HT1080 (cell line): ENCODE measurements at regions not wholly inside any gene's neighbourhood (a gene's known extent, or its start where the extent isn't known, plus 50 kb on each side); places are given as distances from the start of the nearest gene placed in this dataset.

Experiments
- DNase-seq: peaks from one replicate; pipeline ENCODE4 v3.0.0-alpha.2; 2015; ENCODE audit warnings: low read depth

- DNase-seq, result no peak
Observed at GRCh38 chr13:67740871-67741535, 510.9 kb upstream of the PCDH9 start.

- peak; percentile 62 for DNase-seq
Observed at GRCh38 chr13:67736646-67737420, 506.7 kb upstream of the PCDH9 start.

- DNase-seq, result no peak
Observed at GRCh38 chr13:67735651-67736050, 505.5 kb upstream of the PCDH9 start.

GRCh38 chr13:67726979-67727378 is 496.8 kb upstream of the PCDH9 start:
- peak; percentile 33 for DNase-seq

- DNase-seq, result no peak
Observed at GRCh38 chr13:67725999-67726398, 495.9 kb upstream of the PCDH9 start.

- DNase-seq, result no peak
Observed at GRCh38 chr13:67713571-67713970, 483.4 kb upstream of the PCDH9 start.

GRCh38 chr13:67696775-67697174 is 466.6 kb upstream of the PCDH9 start:
- DNase-seq, result no peak

- no peak for DNase-seq
Observed at GRCh38 chr13:67664502-67664901, 434.4 kb upstream of the PCDH9 start.

- DNase-seq, result no peak
Observed at GRCh38 chr13:67662997-67663396, 432.9 kb upstream of the PCDH9 start.

- DNase-seq, result no peak
Observed at GRCh38 chr13:67652887-67653286, 422.8 kb upstream of the PCDH9 start.

- no peak for DNase-seq
Observed at GRCh38 chr13:67651908-67652465, 421.9 kb upstream of the PCDH9 start.

- DNase-seq, result no peak
Observed at GRCh38 chr13:67650471-67650870, 420.3 kb upstream of the PCDH9 start.

GRCh38 chr13:67645874-67646467 is 415.8 kb upstream of the PCDH9 start:
- no peak for DNase-seq

GRCh38 chr13:67643516-67644055 is 413.4 kb upstream of the PCDH9 start:
- DNase-seq, result no peak

- DNase-seq, result no peak
Observed at GRCh38 chr13:67642657-67643056, 412.5 kb upstream of the PCDH9 start.

- no peak for DNase-seq
Observed at GRCh38 chr13:67635754-67636153, 405.6 kb upstream of the PCDH9 start.

GRCh38 chr13:67632590-67632989 is 402.5 kb upstream of the PCDH9 start:
- DNase-seq, result peak; percentile 48

GRCh38 chr13:67630640-67631039 is 400.5 kb upstream of the PCDH9 start:
- DNase-seq, result no peak

- DNase-seq, result no peak
Observed at GRCh38 chr13:67623630-67624029, 393.5 kb upstream of the PCDH9 start.

GRCh38 chr13:67620665-67621064 is 390.5 kb upstream of the PCDH9 start:
- DNase-seq, result no peak

GRCh38 chr13:67619995-67620380 is 389.9 kb upstream of the PCDH9 start:
- peak; percentile 63 for DNase-seq
